ENCODE measurements at regions not wholly inside any gene's neighbourhood (a gene's known extent, or its start where the extent isn't known, plus 50 kb on each side); places are given as distances from the start of the nearest gene placed in this dataset.

- Histone ChIP-seq H3K36me3 (ENCODE audit: control insufficient read depth in 2 of 4, insufficient read depth in 4 of 4, low read length in 3 of 4) (no peaks in the 10 kb centered on the region), H3K79me1 (ENCODE audit: low read depth, low read length) (no peaks in the 10 kb centered on the region), H3K9me3 (ENCODE audit: insufficient read depth in 2 of 2, low read depth in 1 of 2, low read length in 1 of 2) (no peaks in the 10 kb centered on the region), H3K14ac (ENCODE audit: insufficient read length) (no peak overlapping the region), H2AK5ac (ENCODE audit: low read depth, low read length) (no peak overlapping the region), H2BK12ac (ENCODE audit: low read depth, low read length) (no peak overlapping the region), H3K4me3 (ENCODE audit: extremely low read depth in 1 of 4, insufficient read depth in 2 of 4, low read depth in 3 of 4, low read length in 4 of 4) (no peak overlapping the region), H4K91ac (replicated peaks; ENCODE audit: insufficient read length, low read length) (no peak overlapping the region), H2AFZ (ENCODE audit: low read length) (no peak overlapping the region), H3K23ac (ENCODE audit: insufficient read length) (no peak overlapping the region), H2BK120ac (replicated peaks; ENCODE audit: low read depth, low read length) (no peak overlapping the region), H3K4me2 (ENCODE audit: insufficient read depth in 1 of 2, low read depth in 2 of 2, low read length in 2 of 2) (no peak overlapping the region), H3K9ac (replicated peaks in 1 of 4; ENCODE audit: extremely low read depth in 1 of 4, low read depth in 3 of 4, low read length in 3 of 4) (no peak overlapping the region), H4K8ac (ENCODE audit: extremely low read depth, insufficient read depth, low read length) (no peak overlapping the region), H3K27ac (ENCODE audit: low read depth, low read length) (no peak overlapping the region), H2BK20ac (ENCODE audit: low read length) (no peak overlapping the region; the same call in 1 of the 2 replicates), H3K23me2 (ENCODE audit: low read depth, low read length) (no peaks in the 10 kb centered on the region), H3K4me1 (replicated peaks in 1 of 4; ENCODE audit: control insufficient read depth in 3 of 4, insufficient read depth in 4 of 4, low read length in 3 of 4) (peaks cover 0 to 2% (median 0%) of the 10 kb centered on the region in 4 experiments; a peak in 1 of 7 replicates), H3K79me2 (ENCODE audit: control insufficient read depth in 1 of 2, insufficient read depth in 2 of 2, low read length in 2 of 2) (no peaks in the 10 kb centered on the region), H2BK5ac (ENCODE audit: low read depth, low read length) (no peak overlapping the region), H3K4ac (replicated peaks; ENCODE audit: insufficient read length, low read depth, low read length) (no peak overlapping the region), H2BK15ac (ENCODE audit: low read length) (no peak overlapping the region), H3K27me3 (replicated peaks in 1 of 4; ENCODE audit: control insufficient read depth in 3 of 4, extremely low read depth in 1 of 4, insufficient read depth in 3 of 4, low read length in 3 of 4) (no peaks in the 10 kb centered on the region), H3K18ac (ENCODE audit: extremely low read depth, low read length) (no peak overlapping the region), H4K20me1 (replicated peaks in 1 of 2; ENCODE audit: control insufficient read depth in 1 of 2, insufficient read depth in 2 of 2, low read length in 2 of 2) (no peaks in the 10 kb centered on the region), H4K5ac (ENCODE audit: insufficient read length, low read depth, low read length) (no peak overlapping the region), H3K56ac (replicated peaks; ENCODE audit: insufficient read length, low read depth, low read length) (no peak overlapping the region)
- CTCF ChIA-PET (ENCODE audit: partially characterized antibody) = interaction anchor here (1.2 to 1.8 kb wide), 3 partner anchors 13 to 45 kb away, joined by 3 to 4 read pairs (median 3); no protein-coding TSS in a partner anchor
- no peak for FAIRE-seq
- 92% methylated on average over 7 of the region's 7 CpGs; no CpG with 5 or more reads in 1 of the 2 experiments for WGBS, 2 experiments (ENCODE audit: extremely low coverage in 1 of 2, insufficient coverage in 1 of 2, insufficient read length in 1 of 2, insufficient replicate concordance in 2 of 2, low coverage in 1 of 2, low lambda C conversion rate in 2 of 2, missing lambda C conversion rate in 1 of 2)
- TF ChIP-seq CEBPB (IDR thresholded peaks at IDR 0.05; ENCODE audit: low read depth, low read length) (no peak), TAF1 (IDR thresholded peaks at IDR 0.05; ENCODE audit: low read depth, low read length) (no peak), FOSL1 (IDR thresholded peaks at IDR 0.05; ENCODE audit: insufficient read depth, low read depth, low read length) (no peak), SUZ12 (IDR thresholded peaks at IDR 0.05; ENCODE audit: low read length) (no peak), EGR1 (IDR thresholded peaks at IDR 0.05; ENCODE audit: borderline replicate concordance, low read depth, low read length) (no peak), CBX8 (IDR thresholded peaks at IDR 0.05; ENCODE audit: borderline replicate concordance, low read depth, low read length) (no peak), TCF12 (IDR thresholded peaks at IDR 0.05; ENCODE audit: low read depth, low read length) (no peak)
- TF ChIP-seq, protein P1, sequence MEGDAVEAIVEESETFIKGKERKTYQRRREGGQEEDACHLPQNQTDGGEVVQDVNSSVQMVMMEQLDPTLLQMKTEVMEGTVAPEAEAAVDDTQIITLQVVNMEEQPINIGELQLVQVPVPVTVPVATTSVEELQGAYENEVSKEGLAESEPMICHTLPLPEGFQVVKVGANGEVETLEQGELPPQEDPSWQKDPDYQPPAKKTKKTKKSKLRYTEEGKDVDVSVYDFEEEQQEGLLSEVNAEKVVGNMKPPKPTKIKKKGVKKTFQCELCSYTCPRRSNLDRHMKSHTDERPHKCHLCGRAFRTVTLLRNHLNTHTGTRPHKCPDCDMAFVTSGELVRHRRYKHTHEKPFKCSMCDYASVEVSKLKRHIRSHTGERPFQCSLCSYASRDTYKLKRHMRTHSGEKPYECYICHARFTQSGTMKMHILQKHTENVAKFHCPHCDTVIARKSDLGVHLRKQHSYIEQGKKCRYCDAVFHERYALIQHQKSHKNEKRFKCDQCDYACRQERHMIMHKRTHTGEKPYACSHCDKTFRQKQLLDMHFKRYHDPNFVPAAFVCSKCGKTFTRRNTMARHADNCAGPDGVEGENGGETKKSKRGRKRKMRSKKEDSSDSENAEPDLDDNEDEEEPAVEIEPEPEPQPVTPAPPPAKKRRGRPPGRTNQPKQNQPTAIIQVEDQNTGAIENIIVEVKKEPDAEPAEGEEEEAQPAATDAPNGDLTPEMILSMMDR (IDR thresholded peaks at IDR 0.05; ENCODE audit: control extremely low read depth in 1 of 3, insufficient read depth in 1 of 3, low read depth in 1 of 3, low read length in 3 of 3) = no peak
- POLR2A ChIA-PET (ENCODE audit: partially characterized antibody) = interaction anchor here (0.7 kb wide), 1 partner anchor 10 kb away, joined by 3 read pairs; no protein-coding TSS in a partner anchor
- no peak for DNase-seq (ENCODE audit: low read depth in 1 of 2, low spot score in 2 of 2)
Measured at GRCh38 chr10:123485341-123485960, 180.7 kb upstream of the GPR26 start.

All from H1 (cell line).